Thyroid gland (tissue), 4 donors: ENCODE measurements at regions not wholly inside any gene's neighbourhood (a gene's known extent, or its start where the extent isn't known, plus 50 kb on each side); places are given as distances from the start of the nearest gene placed in this dataset.

Experiments used
- DNase-seq, 2 donors: peaks; one replicate each; pipeline ENCODE4 v3.0.0-alpha.2; 2019
- H3K27ac ChIP-seq, 3 donors: fragments of 200-600 bp; sonication (generic); 1 replicate in 2 of 3; 2 replicates in 1 of 3; pipeline ENCODE4 v1.5.1; 2016 to 2019; ENCODE audit warnings: mild to moderate bottlenecking in 1 of 3, moderate library complexity in 1 of 3
- H3K27me3 ChIP-seq: fragments of 200-600 bp; sonication (generic); one replicate; pipeline ENCODE4 v1.5.1; 2019
- H3K36me3 ChIP-seq, 2 donors: fragments of 200-600 bp; sonication (generic); one replicate each; pipeline ENCODE4 v1.5.1; 2016 to 2019
- H3K4me1 ChIP-seq, 2 donors: fragments of 200-600 bp; sonication (generic); one replicate each; pipeline ENCODE4 v1.5.1; 2017 to 2019
- H3K4me3 ChIP-seq, 3 donors: fragments of 200-600 bp; sonication (generic); replicated peaks in 1 of 3; 1 replicate in 2 of 3; 2 replicates in 1 of 3; pipeline ENCODE4 v1.5.1; 2016; ENCODE audit warnings: mild to moderate bottlenecking in 1 of 3
- H3K9me3 ChIP-seq: fragments of 200-600 bp; sonication (generic); one replicate; pipeline ENCODE4 v1.5.1; 2017
- POLR2A ChIP-seq, 2 donors: fragments of 450-650 bp; IDR thresholded peaks; one replicate each; pipeline ENCODE4 v1.6.1; 2017; ENCODE audit warnings: antibody characterized with exemption in 2 of 2, mild to moderate bottlenecking in 2 of 2, moderate library complexity in 1 of 2
- WGBS, 2 donors: methylation state at CpG; one replicate each; pipeline ENCODE4 v1.1.5; 2017; 5-methylcytosine and 5-hydroxymethylcytosine counted together
- intact Hi-C: fragments of 100-400 bp; cut with DNase I; formaldehyde crosslinking; loops from one replicate; pipeline ENCODE4 v1.15.1; 2023
- TF ChIP-seq, protein P1 (sequence below), 6 experiments: fragments of 200-600 bp in 3 of 6; fragments of 450-650 bp in 3 of 6; sonication (generic) in 3 of 6; IDR thresholded peaks; one replicate each; pipeline ENCODE4 v1.5.1; 2016 to 2019; ENCODE audit warnings: antibody characterized with exemption in 6 of 6, mild to moderate bottlenecking in 2 of 6, inconsistent platforms in 1 of 6, moderate library complexity in 1 of 6

DNA sequence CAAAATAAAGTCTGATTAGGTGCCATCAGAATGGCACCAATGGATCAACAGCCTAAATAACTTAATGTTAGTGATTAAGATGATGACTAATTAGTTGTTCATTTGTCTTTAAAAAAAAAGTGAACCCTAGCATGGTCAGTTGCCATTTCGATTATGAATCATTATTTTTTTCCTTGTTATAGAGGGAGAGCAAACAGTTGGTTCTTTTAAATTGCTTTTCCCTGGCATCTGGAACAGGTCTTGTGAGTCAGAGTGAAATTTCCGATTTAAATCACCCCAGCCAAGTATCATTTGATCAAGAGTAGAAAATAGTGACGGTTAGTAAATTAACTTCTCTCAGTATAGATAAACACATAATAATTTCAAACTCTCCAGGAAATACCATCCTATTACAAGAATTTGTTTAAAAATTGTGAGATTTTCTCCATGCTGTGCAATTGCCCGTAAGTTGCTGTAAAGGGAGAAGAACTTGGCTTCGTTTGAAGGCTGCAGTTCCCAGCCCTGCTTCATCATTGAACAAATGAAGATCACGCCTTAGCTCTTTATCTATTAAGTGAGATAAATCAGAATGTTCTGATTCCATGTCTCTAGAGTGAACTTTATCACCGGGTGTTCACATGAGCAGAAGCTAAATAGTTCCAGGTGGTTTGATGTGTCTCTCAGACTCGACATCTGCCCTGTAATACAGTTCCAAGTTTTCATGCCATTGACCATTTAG, 741.3 kb downstream of the DOK5 start:
- DNase-seq: no peak
- intact Hi-C loops: no loop called here
- WGBS, 2 donors: 74 to 78% methylated on average over 8 of the region's 8 CpGs
- Histone ChIP-seq H3K27ac (no peak overlapping the region), H3K9me3 (no peaks in the 10 kb centered on the region), H3K27me3 (no peaks in the 10 kb centered on the region), H3K36me3 (no peaks in the 10 kb centered on the region), H3K4me3 (no peak overlapping the region), H3K4me1 (no peaks in the 10 kb centered on the region)
- TF ChIP-seq, protein P1, sequence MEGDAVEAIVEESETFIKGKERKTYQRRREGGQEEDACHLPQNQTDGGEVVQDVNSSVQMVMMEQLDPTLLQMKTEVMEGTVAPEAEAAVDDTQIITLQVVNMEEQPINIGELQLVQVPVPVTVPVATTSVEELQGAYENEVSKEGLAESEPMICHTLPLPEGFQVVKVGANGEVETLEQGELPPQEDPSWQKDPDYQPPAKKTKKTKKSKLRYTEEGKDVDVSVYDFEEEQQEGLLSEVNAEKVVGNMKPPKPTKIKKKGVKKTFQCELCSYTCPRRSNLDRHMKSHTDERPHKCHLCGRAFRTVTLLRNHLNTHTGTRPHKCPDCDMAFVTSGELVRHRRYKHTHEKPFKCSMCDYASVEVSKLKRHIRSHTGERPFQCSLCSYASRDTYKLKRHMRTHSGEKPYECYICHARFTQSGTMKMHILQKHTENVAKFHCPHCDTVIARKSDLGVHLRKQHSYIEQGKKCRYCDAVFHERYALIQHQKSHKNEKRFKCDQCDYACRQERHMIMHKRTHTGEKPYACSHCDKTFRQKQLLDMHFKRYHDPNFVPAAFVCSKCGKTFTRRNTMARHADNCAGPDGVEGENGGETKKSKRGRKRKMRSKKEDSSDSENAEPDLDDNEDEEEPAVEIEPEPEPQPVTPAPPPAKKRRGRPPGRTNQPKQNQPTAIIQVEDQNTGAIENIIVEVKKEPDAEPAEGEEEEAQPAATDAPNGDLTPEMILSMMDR (IDR thresholded peaks at IDR 0.05): no peak
- no peak for TF ChIP-seq POLR2A (IDR thresholded peaks at IDR 0.05)

DNA sequence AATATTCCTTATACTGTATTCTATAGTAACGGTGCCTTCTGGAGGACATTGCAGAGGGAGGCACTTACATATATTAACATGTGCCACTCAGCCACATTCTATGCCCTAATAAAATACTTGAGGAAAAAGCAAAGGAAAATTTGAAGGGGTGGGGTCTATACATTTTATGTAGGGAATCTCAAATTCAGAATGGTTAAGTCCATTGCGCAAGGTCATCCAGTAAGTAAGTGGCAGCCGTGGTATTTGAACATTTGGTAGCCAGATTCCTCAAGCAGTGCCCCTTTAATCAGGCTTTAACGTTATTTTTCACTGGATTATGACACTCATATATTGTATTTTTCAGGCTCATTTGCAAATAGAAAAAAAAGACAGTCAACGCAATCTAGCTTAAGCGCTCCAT, 738.3 kb downstream of the DOK5 start:
- no peak for TF ChIP-seq POLR2A (IDR thresholded peaks at IDR 0.05)
- TF ChIP-seq, protein P1 (IDR thresholded peaks at IDR 0.05): no peak
- no peaks in the 10 kb centered on the region for H3K36me3 ChIP-seq
- intact Hi-C loops: no loop called here

DNA sequence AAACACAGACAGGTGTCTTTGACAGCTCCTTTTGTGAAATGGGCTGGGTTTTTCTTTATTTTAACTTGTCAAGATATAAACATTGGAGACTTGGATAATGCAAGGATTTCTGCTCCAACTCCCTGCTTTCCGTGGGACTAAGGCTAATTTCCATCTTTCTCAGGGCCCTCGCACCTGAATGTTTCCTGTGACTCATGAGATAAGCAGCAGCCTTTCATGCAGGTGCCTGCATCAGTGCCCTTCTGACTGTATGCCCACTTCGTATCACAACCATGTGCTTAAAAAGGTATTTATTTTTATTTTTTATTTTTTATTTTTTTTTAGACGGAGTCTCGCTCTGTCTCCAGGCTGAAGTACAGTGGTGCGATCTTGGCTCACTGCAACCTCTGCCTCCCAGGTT, 736.1 kb downstream of the DOK5 start:
- Histone ChIP-seq H3K36me3 (no peaks in the 10 kb centered on the region), H3K9me3 (no peaks in the 10 kb centered on the region), H3K27me3 (no peaks in the 10 kb centered on the region), H3K4me3 (no peak overlapping the region), H3K27ac (no peak overlapping the region), H3K4me1 (no peaks in the 10 kb centered on the region)
- TF ChIP-seq, protein P1 (IDR thresholded peaks at IDR 0.05): no peak
- no peak for TF ChIP-seq POLR2A (IDR thresholded peaks at IDR 0.05)
- intact Hi-C loops: no loop called here
- 76 to 77% methylated on average over 6 of the region's 6 CpGs for WGBS, 2 donors
- DNase-seq: no peak

More for the DNA sequence above, 738.3 kb downstream of the DOK5 start:
- Histone ChIP-seq H3K4me1 (no peaks in the 10 kb centered on the region), H3K27me3 (no peaks in the 10 kb centered on the region), H3K9me3 (no peaks in the 10 kb centered on the region), H3K27ac (no peak overlapping the region), H3K4me3 (no peak overlapping the region)
- 80 to 81% methylated on average over 6 of the region's 6 CpGs for WGBS, 2 donors
- no peak for DNase-seq

DNA sequence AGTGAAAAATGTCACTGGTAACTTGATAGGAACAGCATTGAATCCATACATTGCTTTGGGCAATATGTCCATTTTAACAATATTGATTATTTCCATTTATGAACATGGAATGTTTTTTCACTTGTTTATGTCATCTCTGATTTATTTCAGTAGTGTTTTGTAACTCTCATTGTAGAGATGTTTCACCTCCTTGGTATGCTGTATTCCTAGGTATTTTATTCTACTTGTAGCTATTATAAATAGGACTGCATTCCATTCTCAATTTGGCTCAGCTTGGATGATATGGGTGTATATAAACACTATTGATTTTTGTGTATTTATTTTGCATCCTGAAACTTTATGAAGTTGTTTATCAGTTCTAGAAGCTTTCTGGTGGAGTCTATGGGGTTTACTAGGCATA, 730.3 kb downstream of the DOK5 start:
- no peaks in the 10 kb centered on the region for H3K9me3 ChIP-seq
- DNase-seq: no peak
- H3K4me1 ChIP-seq: no peaks in the 10 kb centered on the region
- TF ChIP-seq, protein P1 (IDR thresholded peaks at IDR 0.05): no peak
- TF ChIP-seq POLR2A (IDR thresholded peaks at IDR 0.05): no peak
- H3K36me3 ChIP-seq: no peaks in the 10 kb centered on the region
- no peak overlapping the region for H3K27ac ChIP-seq
- H3K27me3 ChIP-seq: no peaks in the 10 kb centered on the region
- intact Hi-C loops: no loop called here
- H3K4me3 ChIP-seq: no peak overlapping the region

DNA sequence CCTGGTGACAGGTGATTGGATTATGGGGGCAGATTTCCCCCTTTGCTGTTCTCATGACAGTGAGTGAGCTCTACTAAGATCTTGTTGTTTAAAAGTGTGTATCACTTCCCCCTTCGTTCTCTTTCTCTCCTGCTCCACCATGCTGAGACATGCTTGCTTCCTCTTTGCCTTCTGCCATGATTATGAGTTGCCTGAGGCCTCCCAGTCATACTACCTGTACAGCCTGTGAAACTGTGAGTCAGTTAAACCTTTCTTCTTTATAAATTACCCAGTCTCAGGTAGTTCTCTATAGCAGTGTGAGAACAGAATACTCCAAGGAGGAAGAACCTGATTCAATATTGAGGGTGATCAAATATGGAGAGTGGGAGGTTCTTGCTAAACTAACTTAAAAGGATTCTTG, 724.9 kb downstream of the DOK5 start:
- Histone ChIP-seq H3K4me3 (no peak overlapping the region), H3K36me3 (no peaks in the 10 kb centered on the region), H3K9me3 (no peaks in the 10 kb centered on the region), H3K27ac (no peak overlapping the region), H3K27me3 (no peaks in the 10 kb centered on the region), H3K4me1 (no peaks in the 10 kb centered on the region)
- 77 to 82% methylated on average over 1 of the region's 1 CpG for WGBS, 2 donors
- DNase-seq: no peak
- no peak for TF ChIP-seq POLR2A (IDR thresholded peaks at IDR 0.05)
- TF ChIP-seq, protein P1 (IDR thresholded peaks at IDR 0.05): no peak
- intact Hi-C loops: no loop called here
